ENCODE measurements at regions not wholly inside any gene's neighbourhood (a gene's known extent, or its start where the extent isn't known, plus 50 kb on each side); places are given as distances from the start of the nearest gene placed in this dataset.

DNA sequence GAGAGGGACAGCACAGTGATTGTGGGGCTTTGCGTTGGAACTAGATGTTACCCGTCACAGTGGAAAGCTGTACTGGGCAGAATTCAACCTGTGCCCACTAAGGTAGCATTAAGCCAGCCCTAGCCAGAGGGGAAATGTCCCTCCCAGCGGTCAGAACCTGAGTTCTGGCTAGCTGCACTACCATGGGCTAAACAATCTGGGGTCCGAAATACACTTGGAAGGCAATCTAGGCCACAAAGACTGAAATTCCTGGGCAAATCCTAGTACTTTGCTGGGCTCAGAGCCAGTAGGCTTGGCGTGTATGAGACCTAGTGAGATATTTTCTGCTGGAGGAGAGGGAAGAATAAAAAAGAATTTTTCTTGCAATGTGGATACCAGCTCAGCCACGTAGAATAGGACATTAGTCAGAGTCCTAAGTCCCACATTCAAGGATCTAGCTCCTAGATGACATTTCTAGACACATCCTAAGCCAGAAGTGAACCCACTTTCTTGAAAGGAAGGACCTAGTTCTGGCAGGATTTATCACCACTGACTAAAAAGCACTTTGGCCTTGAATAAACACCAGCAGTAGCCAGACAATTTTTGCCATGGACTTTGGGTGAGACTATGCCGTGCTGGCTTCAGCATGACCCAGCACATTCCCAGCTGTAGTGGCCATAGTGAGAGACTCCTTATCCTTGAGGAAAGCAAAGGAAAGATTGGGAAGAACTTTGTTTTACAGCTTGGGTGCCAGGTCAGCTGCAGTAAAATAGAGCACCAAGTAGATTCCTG lies 618.0 kb downstream of the BRINP1 start:
- no CpG with 5 or more reads among the region's 7 CpGs for WGBS (ENCODE audit: extremely low coverage, insufficient read length, low lambda C conversion rate)
- H3T11ph ChIP-seq (ENCODE audit: low read length), result no peak overlapping the region
- H3K27ac Mint-ChIP-seq, result no peak overlapping the region

More for the DNA sequence above, 618.0 kb downstream of the BRINP1 start:
- H3K4me2 ChIP-seq (ENCODE audit: insufficient read depth, insufficient read length, low read length), result no peak overlapping the region
- no peak overlapping the region for H4K5ac ChIP-seq (ENCODE audit: insufficient read length, low read depth, low read length)
- no peak overlapping the region for H2BK5ac ChIP-seq (ENCODE audit: insufficient read length, low read length)
- peaks cover 0 to 2% (median 0%) of the 10 kb centered on the region in 3 experiments; a peak in 1 of 7 replicates for H3K36me3 Mint-ChIP-seq (ENCODE audit: insufficient read depth in 1 of 3, low read depth in 3 of 3)
- H3K27me3 Mint-ChIP-seq (ENCODE audit: low read depth), result no peaks in the 10 kb centered on the region
- no peak overlapping the region for H2AFZ ChIP-seq (ENCODE audit: low read length)
- H4K8ac ChIP-seq (replicated peaks; ENCODE audit: insufficient read length, low read depth, low read length), result no peak overlapping the region
- H3K9me3 Mint-ChIP-seq, result peaks cover 0 to 2% of the 10 kb centered on the region in 2 experiments; a peak in 1 of 5 replicates
- no peak overlapping the region for H2BK15ac ChIP-seq (ENCODE audit: low read depth, low read length)
- H3K27ac ChIP-seq (ENCODE audit: insufficient read length, low read depth, low read length), result no peak overlapping the region
- no peak overlapping the region for H2BK12ac ChIP-seq (ENCODE audit: insufficient read length, low read depth, low read length)
- TF ChIP-seq, protein P1, sequence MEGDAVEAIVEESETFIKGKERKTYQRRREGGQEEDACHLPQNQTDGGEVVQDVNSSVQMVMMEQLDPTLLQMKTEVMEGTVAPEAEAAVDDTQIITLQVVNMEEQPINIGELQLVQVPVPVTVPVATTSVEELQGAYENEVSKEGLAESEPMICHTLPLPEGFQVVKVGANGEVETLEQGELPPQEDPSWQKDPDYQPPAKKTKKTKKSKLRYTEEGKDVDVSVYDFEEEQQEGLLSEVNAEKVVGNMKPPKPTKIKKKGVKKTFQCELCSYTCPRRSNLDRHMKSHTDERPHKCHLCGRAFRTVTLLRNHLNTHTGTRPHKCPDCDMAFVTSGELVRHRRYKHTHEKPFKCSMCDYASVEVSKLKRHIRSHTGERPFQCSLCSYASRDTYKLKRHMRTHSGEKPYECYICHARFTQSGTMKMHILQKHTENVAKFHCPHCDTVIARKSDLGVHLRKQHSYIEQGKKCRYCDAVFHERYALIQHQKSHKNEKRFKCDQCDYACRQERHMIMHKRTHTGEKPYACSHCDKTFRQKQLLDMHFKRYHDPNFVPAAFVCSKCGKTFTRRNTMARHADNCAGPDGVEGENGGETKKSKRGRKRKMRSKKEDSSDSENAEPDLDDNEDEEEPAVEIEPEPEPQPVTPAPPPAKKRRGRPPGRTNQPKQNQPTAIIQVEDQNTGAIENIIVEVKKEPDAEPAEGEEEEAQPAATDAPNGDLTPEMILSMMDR (conservative IDR thresholded peaks at IDR 0.05), result no peak
- H3K18ac ChIP-seq (ENCODE audit: insufficient read length, low read depth, low read length), result no peak overlapping the region
- H3K79me1 ChIP-seq (ENCODE audit: insufficient read depth, low read depth, low read length, poor library complexity, severe bottlenecking), result no peaks in the 10 kb centered on the region
- H4K20me1 ChIP-seq (ENCODE audit: control insufficient read depth, insufficient read depth, insufficient read length), result no peaks in the 10 kb centered on the region
- H3K4me1 Mint-ChIP-seq, result peaks cover 3 to 8% of the 10 kb centered on the region in 2 experiments; a peak in 2 of 4 replicates
- H4K91ac ChIP-seq (ENCODE audit: insufficient read length, low read depth, low read length), result no peak overlapping the region
- no peaks in the 10 kb centered on the region for H3K4me1 ChIP-seq (ENCODE audit: insufficient read depth, low read length)
- H3K14ac ChIP-seq (ENCODE audit: insufficient read depth, low read length), result no peak overlapping the region
- no peak overlapping the region for H3K4me3 Mint-ChIP-seq
- no peak overlapping the region for H2BK20ac ChIP-seq (ENCODE audit: low read depth, low read length, poor library complexity, severe bottlenecking)
- no peaks in the 10 kb centered on the region for H3K79me2 ChIP-seq (ENCODE audit: insufficient read depth, low read length)
- H2AK5ac ChIP-seq (ENCODE audit: insufficient read length, low read length), result no peak overlapping the region
- H2BK120ac ChIP-seq (ENCODE audit: low read depth, low read length, poor library complexity, severe bottlenecking), result no peak overlapping the region
- no peaks in the 10 kb centered on the region for H3K23me2 ChIP-seq (ENCODE audit: insufficient read length, low read depth, low read length, poor library complexity, severe bottlenecking)
- no peak overlapping the region for H3K56ac ChIP-seq (ENCODE audit: insufficient read length, low read depth, low read length)
- H3K23ac ChIP-seq (ENCODE audit: insufficient read length, low read depth, low read length), result no peak overlapping the region
- no peak overlapping the region for H3K9ac ChIP-seq (ENCODE audit: extremely low read depth, insufficient read length, low read length)
- no peaks in the 10 kb centered on the region for H3K9me3 ChIP-seq (ENCODE audit: control insufficient read depth, low read depth, low read length)
- no peaks in the 10 kb centered on the region for H3K27me3 ChIP-seq (ENCODE audit: insufficient read depth, low read length)
- H3K4ac ChIP-seq (ENCODE audit: low read depth, low read length), result no peak overlapping the region
- no peak for DNase-seq

All from H9 (cell line).